ENCODE measurements at regions not wholly inside any gene's neighbourhood (a gene's known extent, or its start where the extent isn't known, plus 50 kb on each side); places are given as distances from the start of the nearest gene placed in this dataset.
A peak's percentile ranks its signal among the peaks of the same experiment; 100 is the strongest.

- DNase-seq = no peak
These were observed 221.8 kb downstream of the LACC1 start for GRCh38 chr13:44101347-44102083.

GRCh38 chr13:44103429-44104196 is 223.9 kb downstream of the LACC1 start:
- DNase-seq = no peak

DNA sequence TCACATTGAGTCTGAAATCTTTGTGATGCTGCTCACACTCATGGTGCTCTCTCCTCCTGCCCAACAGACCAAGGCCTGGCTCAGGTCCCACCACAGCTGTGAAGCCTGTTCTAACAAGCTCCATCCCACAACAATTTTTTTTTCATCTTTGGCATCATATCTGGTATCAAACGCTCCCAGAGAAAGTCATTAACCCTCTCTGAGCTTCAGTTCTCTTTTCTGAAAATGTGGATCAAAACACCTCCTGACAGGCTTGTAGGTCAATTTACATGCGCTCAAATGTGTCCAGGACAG is 224.4 kb downstream of the LACC1 start:
- no peak for DNase-seq

GRCh38 chr13:44104969-44105368 is 225.3 kb downstream of the LACC1 start:
- no peak for DNase-seq

DNA sequence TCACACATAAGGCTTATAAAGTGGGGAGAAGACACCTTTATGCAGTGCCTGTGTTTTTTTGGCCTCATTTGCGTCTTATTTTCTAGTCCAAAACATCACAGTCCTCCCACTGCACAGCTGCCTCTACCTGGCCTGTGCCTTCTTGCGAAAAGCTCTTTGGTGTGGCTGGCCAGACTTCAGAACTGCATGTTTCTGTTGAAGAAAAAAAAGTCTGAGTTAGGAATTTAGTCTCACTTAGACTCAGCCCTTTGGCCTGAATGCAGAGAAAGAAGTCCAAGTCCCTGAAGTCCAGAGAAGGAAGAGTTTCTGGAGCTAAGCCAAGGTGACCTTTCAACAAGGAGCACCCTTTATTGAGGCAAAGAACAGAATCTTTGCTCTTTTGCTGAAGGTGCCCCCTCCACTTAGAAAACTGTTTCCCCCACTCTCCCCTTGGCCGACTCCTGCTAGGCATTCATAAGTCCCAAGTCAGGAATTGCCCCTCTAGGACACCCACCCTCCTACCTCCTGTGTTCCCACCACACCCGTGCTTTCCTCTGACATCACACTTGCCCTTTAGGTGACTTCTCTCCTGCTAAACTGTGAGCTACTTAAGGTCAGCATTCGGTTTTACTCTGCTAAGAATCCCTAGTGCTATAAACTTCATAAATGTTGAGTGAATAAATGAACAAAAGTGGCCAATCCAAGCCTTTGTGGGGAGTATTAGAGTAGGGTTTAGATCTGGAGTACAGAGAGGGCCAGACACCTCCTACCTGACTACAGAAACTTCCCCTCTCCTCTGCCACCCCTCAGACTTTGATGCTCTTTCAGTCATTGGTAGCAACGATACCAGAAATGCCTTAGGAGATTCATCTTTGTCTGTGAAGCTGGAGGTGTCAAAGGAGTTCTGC is 226.8 kb downstream of the LACC1 start:
- DNase-seq = no peak

DNA sequence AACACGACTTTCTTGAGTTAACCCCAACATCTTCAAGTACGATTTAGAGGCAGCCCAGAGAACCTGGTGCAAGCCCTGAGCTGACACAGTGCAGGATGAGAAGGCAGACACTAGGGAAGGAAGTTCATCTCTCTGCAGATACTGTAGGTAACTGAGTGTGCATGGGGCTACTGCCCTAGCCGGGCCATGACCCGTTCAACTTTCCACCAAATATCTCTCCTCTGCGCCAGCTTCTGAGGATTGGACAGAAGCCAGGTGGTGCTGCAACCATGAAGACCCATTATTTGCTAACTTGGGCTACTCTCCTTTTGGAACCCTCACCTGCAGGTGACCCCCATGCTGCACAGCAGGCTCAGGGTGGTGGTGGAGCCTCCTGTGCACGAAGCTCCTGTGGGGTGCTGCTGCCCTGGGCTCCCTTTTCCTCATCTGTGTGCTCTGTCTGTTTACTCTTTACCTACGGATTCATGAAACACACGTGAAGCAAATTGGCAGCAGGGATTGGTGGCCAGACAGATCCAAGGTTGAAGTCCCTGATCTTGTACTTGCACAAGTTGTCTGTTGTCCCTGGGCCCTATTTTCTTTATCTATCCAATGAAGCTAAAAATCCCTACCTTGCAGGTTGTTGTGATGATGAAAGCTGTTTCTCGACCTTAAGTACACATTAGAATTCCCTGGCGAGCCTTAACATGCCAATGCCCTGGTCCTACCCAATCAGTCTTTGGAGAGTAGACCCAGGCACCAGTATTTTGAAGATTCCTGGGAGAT is 227.8 kb downstream of the LACC1 start:
- no peak for DNase-seq

- no peak for DNase-seq
These were observed 228.7 kb downstream of the LACC1 start for GRCh38 chr13:44108331-44108858.

- DNase-seq = no peak
These were observed 230.5 kb downstream of the LACC1 start for GRCh38 chr13:44110091-44110621.

GRCh38 chr13:44111701-44112100 is 232.0 kb downstream of the LACC1 start:
- DNase-seq = no peak

GRCh38 chr13:44112700-44113329 is 233.1 kb downstream of the LACC1 start:
- no peak for DNase-seq

- DNase-seq = peak; percentile 15
These were observed 237.0 kb downstream of the LACC1 start for GRCh38 chr13:44116562-44117332.

DNA sequence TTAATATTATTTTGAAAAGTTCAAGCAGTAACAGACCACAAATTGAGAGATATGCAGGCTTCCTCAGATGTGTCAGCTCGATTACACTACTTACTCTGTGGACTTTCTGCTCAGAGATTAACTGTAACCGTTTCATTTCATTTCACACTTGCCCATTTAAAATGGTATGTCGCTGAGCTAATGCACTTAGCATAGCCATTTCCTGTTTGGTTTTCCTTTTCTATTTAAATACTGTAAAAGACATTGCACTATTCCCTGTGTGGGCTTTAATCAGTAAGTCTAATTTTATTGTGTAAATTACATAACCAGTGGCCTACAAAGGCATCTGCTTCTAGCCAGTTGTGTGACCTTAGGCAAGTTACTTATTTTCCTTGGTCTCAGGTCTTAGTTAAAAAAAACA is 237.6 kb downstream of the LACC1 start:
- DNase-seq = peak; percentile 4

GRCh38 chr13:44117816-44118215 is 238.1 kb downstream of the LACC1 start:
- DNase-seq = no peak

- no peak for DNase-seq
These were observed 239.2 kb downstream of the LACC1 start for GRCh38 chr13:44118881-44119280.

DNA sequence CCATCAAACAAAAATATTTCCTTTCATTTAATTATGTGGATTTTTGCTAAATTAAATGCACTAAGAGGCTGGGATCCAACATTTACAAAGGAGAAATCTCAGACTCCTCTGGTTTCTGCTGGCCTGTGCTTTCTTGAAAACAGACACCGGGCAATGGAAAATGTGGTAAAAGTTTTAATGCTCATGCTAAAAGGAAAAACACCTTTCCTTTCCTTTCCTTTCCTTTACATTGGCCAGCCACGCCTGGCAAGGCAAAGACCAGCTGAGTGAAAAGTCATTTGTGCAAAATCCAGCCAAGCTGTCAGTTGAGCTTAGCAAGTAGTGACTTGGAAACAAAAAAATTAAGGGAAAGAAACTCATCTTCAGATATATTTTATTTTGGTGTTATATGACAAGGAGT is 240.3 kb downstream of the LACC1 start:
- DNase-seq = no peak

DNA sequence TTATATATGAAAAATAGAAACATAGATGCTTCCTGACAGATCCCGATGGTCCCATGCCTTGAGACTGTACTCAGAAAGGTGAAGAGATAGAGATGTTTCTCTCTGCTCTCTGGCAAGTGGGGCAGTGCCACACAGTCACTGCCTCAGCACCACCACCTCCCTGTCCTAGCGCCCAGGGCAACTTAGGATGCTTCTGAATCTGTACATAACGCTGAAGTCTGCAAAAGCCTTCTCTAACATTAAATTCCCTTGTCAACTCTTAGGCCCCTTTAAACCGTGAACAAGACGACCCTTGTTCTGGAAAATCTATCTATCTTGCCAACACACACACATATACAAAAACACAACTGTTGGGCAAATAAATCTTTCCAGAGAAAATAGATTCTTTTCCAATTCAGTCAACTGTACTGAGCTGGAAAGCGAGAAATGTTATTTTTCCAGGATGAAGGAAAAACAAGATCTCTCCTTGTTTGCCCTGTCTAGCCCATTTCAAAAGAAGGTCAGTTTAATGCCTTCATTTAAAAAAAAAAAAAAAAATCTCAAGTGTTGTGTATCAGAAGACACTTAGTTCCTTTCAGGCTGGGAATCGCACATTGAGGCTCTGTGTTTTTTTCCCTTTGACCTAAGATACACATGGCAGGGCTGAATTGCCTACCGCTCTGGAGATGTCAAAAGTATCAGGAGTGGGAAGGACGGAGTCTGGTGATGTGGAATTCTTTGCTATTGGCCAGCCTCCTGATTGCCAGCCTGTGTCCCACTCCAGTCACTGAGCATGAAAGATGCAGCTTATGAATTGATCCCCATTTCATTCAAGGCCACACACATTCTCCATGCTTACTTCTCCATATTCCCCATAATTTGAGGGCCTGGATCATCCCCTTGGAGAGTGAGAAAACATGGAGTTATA is 241.4 kb downstream of the LACC1 start:
- no peak for DNase-seq

DNA sequence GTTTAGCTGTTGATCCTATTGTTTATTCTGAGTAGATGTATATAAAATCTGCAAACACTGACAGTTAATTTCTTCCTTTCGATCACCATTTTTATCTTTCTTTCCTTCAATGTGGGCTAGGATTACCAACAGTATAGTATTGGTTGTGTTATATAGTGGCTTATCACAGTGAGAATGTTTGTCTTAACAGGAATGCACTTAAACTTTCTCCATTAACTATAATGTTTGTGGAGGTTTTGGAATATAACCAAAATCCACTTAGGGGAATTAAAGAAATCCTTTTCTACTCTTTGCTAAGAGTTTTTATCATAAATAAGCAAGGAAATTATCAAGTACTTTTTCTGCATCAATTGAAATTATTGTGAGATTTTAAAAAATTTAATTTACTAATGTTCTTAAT is 244.6 kb downstream of the LACC1 start:
- no peak for DNase-seq

- DNase-seq = no peak
These were observed 246.3 kb downstream of the LACC1 start for GRCh38 chr13:44125943-44126469.

DNA sequence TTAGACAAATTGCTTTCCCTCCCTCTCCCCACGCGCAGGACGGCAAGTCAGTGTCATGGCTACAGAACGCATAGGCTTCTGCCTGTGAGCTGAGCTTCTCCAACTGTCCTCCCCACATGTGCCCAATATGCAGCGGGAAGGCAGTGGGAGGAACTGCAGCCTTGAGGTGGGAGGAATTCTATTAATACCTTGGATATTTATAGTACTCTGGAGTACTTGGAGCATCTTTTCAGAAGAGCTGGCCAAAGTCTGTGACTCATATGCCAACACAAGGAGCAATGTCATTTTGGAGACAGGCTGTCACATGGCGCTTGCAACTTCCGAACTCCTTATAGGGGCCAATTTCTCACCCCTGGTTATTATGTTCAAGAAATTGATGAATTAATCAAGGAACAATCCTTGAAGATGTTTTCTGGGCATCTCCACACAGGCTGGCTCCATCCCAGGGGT is 245.0 kb upstream of the SERP2 start:
- DNase-seq = no peak

- no peak for DNase-seq
These were observed 244.2 kb upstream of the SERP2 start for GRCh38 chr13:44129418-44129817.
